GM23248 (cell line): ENCODE measurements at regions not wholly inside any gene's neighbourhood (a gene's known extent, or its start where the extent isn't known, plus 50 kb on each side); places are given as distances from the start of the nearest gene placed in this dataset.

ENCODE experiments used
- DNase-seq: peaks from one replicate; pipeline ENCODE4 v3.0.0-alpha.2; 2015
- H2AFZ ChIP-seq: fragments of 200-600 bp; sonication (generic); 2 replicates; pipeline ENCODE4 v1.6.1; 2016; ENCODE audit warnings: antibody characterized with exemption
- H3F3A ChIP-seq: fragments of 200-600 bp; sonication (generic); 2 replicates; pipeline ENCODE4 v1.6.1; 2016; ENCODE audit warnings: mild to moderate bottlenecking, antibody characterized with exemption, mixed run types; ENCODE audit not compliant: insufficient read depth
- H3K27ac ChIP-seq: fragments of 200-600 bp; sonication (generic); 2 replicates; pipeline ENCODE4 v1.5.1; 2016; ENCODE audit warnings: mild to moderate bottlenecking
- H3K27me3 ChIP-seq: fragments of 200-600 bp; sonication (generic); replicated peaks from 2 replicates; pipeline ENCODE4 v1.6.1; 2016; ENCODE audit warnings: mild to moderate bottlenecking; ENCODE audit not compliant: insufficient read depth
- H3K36me3 ChIP-seq: fragments of 200-600 bp; sonication (generic); 2 replicates; pipeline ENCODE4 v1.6.1; 2016; ENCODE audit warnings: low read depth, mild to moderate bottlenecking
- H3K4me1 ChIP-seq: fragments of 200-600 bp; sonication (generic); 2 replicates; pipeline ENCODE4 v1.6.1; 2016; ENCODE audit warnings: mild to moderate bottlenecking; ENCODE audit not compliant: insufficient read depth
- H3K4me2 ChIP-seq: fragments of 200-600 bp; sonication (generic); one replicate; pipeline ENCODE4 v1.6.1; 2016; ENCODE audit warnings: mild to moderate bottlenecking; ENCODE audit not compliant: unreplicated experiment
- H3K4me3 ChIP-seq: fragments of 200-600 bp; sonication (generic); 2 replicates; pipeline ENCODE4 v1.5.1; 2016; ENCODE audit warnings: mild to moderate bottlenecking
- H3K79me2 ChIP-seq: fragments of 200-600 bp; sonication (generic); 2 replicates; pipeline ENCODE4 v1.6.1; 2016; ENCODE audit warnings: mild to moderate bottlenecking; ENCODE audit not compliant: insufficient read depth
- H3K9ac ChIP-seq: fragments of 200-600 bp; sonication (generic); 2 replicates; pipeline ENCODE4 v1.6.1; 2016; ENCODE audit warnings: mild to moderate bottlenecking
- H3K9me2 ChIP-seq: fragments of 200-600 bp; sonication (generic); 2 replicates; pipeline ENCODE4 v1.6.1; 2016; ENCODE audit warnings: mixed run types, mild to moderate bottlenecking, moderate library complexity; ENCODE audit not compliant: insufficient read depth
- H3K9me3 ChIP-seq: fragments of 200-600 bp; sonication (generic); one replicate; pipeline ENCODE4 v1.6.1; 2017; ENCODE audit warnings: low read depth
- H4K20me1 ChIP-seq: fragments of 200-600 bp; sonication (generic); 2 replicates; pipeline ENCODE4 v1.6.0; 2016; ENCODE audit not compliant: insufficient read depth
- EZH2 ChIP-seq: fragments of 200-600 bp; sonication (generic); IDR thresholded peaks from 2 replicates; pipeline ENCODE4 v1.6.1; 2018; ENCODE audit warnings: antibody characterized with exemption, mild to moderate bottlenecking; ENCODE audit not compliant: insufficient read depth, poor library complexity, severe bottlenecking
- EZH2phosphoT487 ChIP-seq: fragments of 200-600 bp; sonication (generic); IDR thresholded peaks from 2 replicates; pipeline ENCODE4 v1.6.1; 2018; ENCODE audit warnings: antibody characterized with exemption, moderate library complexity, mild to moderate bottlenecking, low read depth; ENCODE audit not compliant: insufficient read depth
- WGBS, 2 experiments: methylation state at CpG; one replicate each; pipeline ENCODE4 v1.1.6; 2015 to 2017; ENCODE audit warnings: low lambda C conversion rate in 2 of 2, low coverage in 1 of 2; ENCODE audit errors: missing lambda C conversion rate in 2 of 2; 5-methylcytosine and 5-hydroxymethylcytosine counted together
- in situ Hi-C: fragments of 300-500 bp; cut with MboI; formaldehyde crosslinking; loops from 2 replicates; pipeline ENCODE4 v1.15.0; 2020

DNA sequence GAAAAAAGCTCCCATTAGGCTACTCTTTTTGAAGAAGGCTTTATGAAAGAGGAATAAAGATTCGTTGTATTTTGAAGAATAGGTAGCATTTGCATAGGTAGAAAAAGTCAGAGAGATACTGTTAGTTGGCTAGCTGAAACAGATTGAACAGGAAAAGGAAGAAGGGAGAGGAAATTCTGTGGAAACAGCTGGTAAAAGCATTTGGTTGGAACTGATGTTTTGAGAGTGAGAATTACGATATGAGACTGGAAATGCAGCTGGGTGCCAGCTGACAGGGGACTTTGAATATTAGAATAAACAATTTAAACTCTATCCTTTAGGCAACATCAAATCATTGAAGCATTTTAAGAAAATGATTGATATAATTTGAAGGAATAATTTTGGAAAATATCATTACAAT, 96.7 kb upstream of the CNTNAP5 start:
- peaks cover 4% of the 10 kb centered on the region for H3K9me3 ChIP-seq
- no peaks in the 10 kb centered on the region for H4K20me1 ChIP-seq
- H3K9me2 ChIP-seq, result no peaks in the 10 kb centered on the region
- TF ChIP-seq EZH2phosphoT487 (no peak), EZH2 (no peak)
- no peaks in the 10 kb centered on the region for H3K79me2 ChIP-seq
- H3K36me3 ChIP-seq, result no peaks in the 10 kb centered on the region
- H3F3A ChIP-seq, result no peaks in the 10 kb centered on the region
- H3K4me2 ChIP-seq, result no peak overlapping the region
- no peaks in the 10 kb centered on the region for H3K27me3 ChIP-seq
- no peak overlapping the region for H3K9ac ChIP-seq
- no peaks in the 10 kb centered on the region for H3K4me1 ChIP-seq
- WGBS, 2 experiments, result 0 to 6% methylated on average over 2 of the region's 2 CpGs
- no peak overlapping the region for H3K4me3 ChIP-seq
- H2AFZ ChIP-seq, result no peak overlapping the region
- no peak overlapping the region for H3K27ac ChIP-seq
- no peak for DNase-seq
- in situ Hi-C loops, result no loop called here

DNA sequence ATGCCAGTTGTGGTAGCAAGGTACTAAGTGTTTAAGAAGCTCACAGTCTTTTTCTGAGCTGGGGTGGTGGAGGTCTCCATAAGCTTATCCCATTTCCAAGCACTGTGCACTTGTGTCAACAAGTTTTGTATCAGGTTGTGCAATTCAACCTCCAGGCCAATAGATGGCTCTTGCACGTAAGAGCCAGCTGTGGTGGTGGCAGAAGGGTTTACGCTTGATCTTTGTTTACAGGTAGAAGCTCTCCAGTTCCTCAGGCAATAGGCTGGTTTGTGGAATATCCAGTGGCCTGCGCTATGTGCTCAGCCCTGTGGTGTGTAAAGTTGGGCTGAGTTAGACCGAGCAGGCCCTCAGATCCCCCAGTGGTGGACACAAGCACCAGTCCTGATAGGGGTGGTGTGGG, 89.7 kb upstream of the CNTNAP5 start:
- Histone ChIP-seq H3K9ac (no peak overlapping the region), H3K4me2 (no peak overlapping the region), H2AFZ (no peak overlapping the region), H3K9me3 (peaks cover 4% of the 10 kb centered on the region), H3K27me3 (no peaks in the 10 kb centered on the region), H3K79me2 (no peaks in the 10 kb centered on the region), H3F3A (no peaks in the 10 kb centered on the region), H4K20me1 (no peaks in the 10 kb centered on the region), H3K4me3 (no peak overlapping the region), H3K27ac (no peak overlapping the region), H3K9me2 (no peaks in the 10 kb centered on the region), H3K36me3 (no peaks in the 10 kb centered on the region), H3K4me1 (no peaks in the 10 kb centered on the region)
- WGBS, 2 experiments, result 27 to 53% methylated on average over 4 of the region's 4 CpGs
- TF ChIP-seq EZH2phosphoT487 (no peak), EZH2 (no peak)
- DNase-seq, result no peak
- in situ Hi-C loops, result no loop called here

DNA sequence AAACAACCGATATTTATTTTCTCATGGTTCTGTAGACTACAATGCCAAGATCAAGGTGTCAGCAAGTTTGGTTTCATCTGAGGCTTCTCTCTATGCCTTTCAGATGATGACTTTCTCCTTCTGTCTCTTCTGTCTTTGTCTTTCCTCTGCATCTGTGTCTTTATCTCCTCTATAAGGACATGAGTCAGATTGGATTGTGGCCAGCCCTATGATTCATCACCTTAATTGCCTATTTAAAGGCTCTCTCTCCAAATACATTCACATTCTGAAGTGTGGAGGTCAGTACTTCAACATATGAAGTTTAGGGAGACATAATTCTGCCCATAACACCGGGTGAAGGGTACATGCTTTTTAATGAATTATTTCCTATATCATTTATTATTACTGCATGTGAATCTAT, 71.2 kb upstream of the CNTNAP5 start:
- WGBS, 2 experiments, result 60 to 76% methylated on average over 2 of the region's 2 CpGs
- no peaks in the 10 kb centered on the region for H3F3A ChIP-seq
- H3K36me3 ChIP-seq, result no peaks in the 10 kb centered on the region
- no peak overlapping the region for H3K27ac ChIP-seq
- no peak overlapping the region for H3K4me3 ChIP-seq
- no peaks in the 10 kb centered on the region for H3K27me3 ChIP-seq
- in situ Hi-C loops, result no loop called here
- H3K9me3 ChIP-seq, result no peaks in the 10 kb centered on the region
- H3K4me1 ChIP-seq, result no peaks in the 10 kb centered on the region
- no peak for TF ChIP-seq EZH2
- TF ChIP-seq EZH2phosphoT487, result no peak
- peak; percentile 19 for DNase-seq
- no peaks in the 10 kb centered on the region for H4K20me1 ChIP-seq
- H3K9ac ChIP-seq, result no peak overlapping the region
- no peak overlapping the region for H2AFZ ChIP-seq
- H3K4me2 ChIP-seq, result no peak overlapping the region
- no peaks in the 10 kb centered on the region for H3K9me2 ChIP-seq
- no peaks in the 10 kb centered on the region for H3K79me2 ChIP-seq

DNA sequence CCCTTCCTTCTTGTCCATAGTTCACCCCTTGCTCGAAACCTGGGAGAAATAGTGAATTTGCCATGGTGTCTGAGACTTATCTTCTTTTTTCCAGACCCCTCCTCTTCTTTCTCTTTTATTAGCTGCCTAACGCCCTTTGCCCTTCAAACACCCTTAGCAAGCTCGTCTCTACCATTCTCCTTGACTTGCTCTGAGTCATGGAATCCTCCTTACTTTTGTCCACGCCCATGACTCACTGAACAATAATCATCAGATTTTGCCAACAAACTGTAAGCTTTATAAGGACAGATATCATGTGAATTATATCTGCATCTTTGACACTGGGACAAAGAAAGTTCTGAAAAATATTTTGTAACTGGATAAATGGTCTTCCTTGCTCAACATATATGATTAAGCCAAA, 67.1 kb upstream of the CNTNAP5 start:
- WGBS, 2 experiments, result 16 to 17% methylated on average over 4 of the region's 4 CpGs
- Histone ChIP-seq H3K9me3 (no peaks in the 10 kb centered on the region), H3K4me1 (no peaks in the 10 kb centered on the region), H2AFZ (no peak overlapping the region), H3K9me2 (no peaks in the 10 kb centered on the region), H3F3A (no peaks in the 10 kb centered on the region), H3K4me2 (no peak overlapping the region), H3K27ac (no peak overlapping the region), H3K4me3 (no peak overlapping the region), H4K20me1 (no peaks in the 10 kb centered on the region), H3K9ac (no peak overlapping the region), H3K27me3 (no peaks in the 10 kb centered on the region), H3K36me3 (no peaks in the 10 kb centered on the region), H3K79me2 (no peaks in the 10 kb centered on the region)
- no peak for TF ChIP-seq EZH2
- TF ChIP-seq EZH2phosphoT487, result no peak
- peak; percentile 2 for DNase-seq
- in situ Hi-C loops, result no loop called here

DNA sequence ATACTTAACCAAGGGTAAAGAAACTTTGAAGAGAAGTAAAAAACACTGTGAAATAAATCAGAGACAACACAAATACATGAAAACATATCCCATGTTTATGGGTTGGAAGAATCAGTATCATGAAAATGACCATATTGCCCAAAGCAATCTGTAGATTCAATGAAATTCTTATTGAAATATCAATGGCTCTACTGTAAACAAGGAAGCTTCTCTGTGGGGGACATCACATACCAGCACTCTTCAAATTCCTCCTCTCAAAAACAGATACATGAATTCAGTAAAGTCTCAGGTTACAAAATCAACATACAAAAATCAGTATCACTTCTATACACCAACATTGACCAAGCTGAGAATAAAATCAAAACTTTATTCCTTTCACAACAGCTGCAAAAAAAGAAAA, 63.5 kb upstream of the CNTNAP5 start:
- H2AFZ ChIP-seq, result no peak overlapping the region
- no peak overlapping the region for H3K27ac ChIP-seq
- H3K4me2 ChIP-seq, result no peak overlapping the region
- no peak overlapping the region for H3K4me3 ChIP-seq
- H3K9me3 ChIP-seq, result no peaks in the 10 kb centered on the region
- no peaks in the 10 kb centered on the region for H3K36me3 ChIP-seq
- H3F3A ChIP-seq, result no peaks in the 10 kb centered on the region
- H3K79me2 ChIP-seq, result no peaks in the 10 kb centered on the region
- H3K9me2 ChIP-seq, result no peaks in the 10 kb centered on the region
- H4K20me1 ChIP-seq, result no peaks in the 10 kb centered on the region
- no peaks in the 10 kb centered on the region for H3K27me3 ChIP-seq
- no peak for DNase-seq
- TF ChIP-seq EZH2, result no peak
- TF ChIP-seq EZH2phosphoT487, result no peak
- H3K4me1 ChIP-seq, result no peaks in the 10 kb centered on the region
- no peak overlapping the region for H3K9ac ChIP-seq
- in situ Hi-C loops, result no loop called here
